Esophagus muscularis mucosa (tissue), 3 donors: ENCODE measurements at regions not wholly inside any gene's neighbourhood (a gene's known extent, or its start where the extent isn't known, plus 50 kb on each side); places are given as distances from the start of the nearest gene placed in this dataset.

ENCODE experiments used
- POLR2A ChIP-seq: fragments of 450-650 bp; IDR thresholded peaks from one replicate; pipeline ENCODE4 v1.6.1; 2017; ENCODE audit warnings: antibody characterized with exemption, moderate library complexity, mild to moderate bottlenecking, low read depth
- TF ChIP-seq, protein P1 (sequence below), 3 experiments: fragments of 200-600 bp in 2 of 3; fragments of 450-650 bp in 1 of 3; sonication (generic) in 2 of 3; IDR thresholded peaks; one replicate each; pipeline ENCODE4 v1.5.1; 2017 to 2019; ENCODE audit warnings: antibody characterized with exemption in 3 of 3, mild to moderate bottlenecking in 2 of 3, moderate library complexity in 1 of 3

DNA sequence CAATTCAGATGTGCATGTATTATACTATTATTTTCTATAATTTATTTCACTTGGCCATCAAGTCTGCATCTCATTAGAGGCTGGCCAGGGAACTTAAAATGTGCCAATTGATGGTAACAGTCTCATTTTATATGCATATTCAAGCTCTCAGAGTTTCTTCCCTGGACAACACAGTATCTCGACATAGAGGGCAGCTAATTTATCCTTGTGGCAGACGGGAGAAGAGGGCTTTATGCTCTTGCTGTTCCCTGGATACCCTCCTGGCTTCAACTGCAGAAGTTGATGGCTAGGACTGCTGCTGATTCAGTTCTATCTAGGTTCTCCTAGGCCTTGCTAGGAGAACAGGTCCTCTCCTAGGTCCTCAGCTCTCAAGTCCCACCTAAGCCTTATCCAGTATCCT, 99.1 kb upstream of the NPHP3 start:
- no peak for TF ChIP-seq POLR2A
- TF ChIP-seq, protein P1, sequence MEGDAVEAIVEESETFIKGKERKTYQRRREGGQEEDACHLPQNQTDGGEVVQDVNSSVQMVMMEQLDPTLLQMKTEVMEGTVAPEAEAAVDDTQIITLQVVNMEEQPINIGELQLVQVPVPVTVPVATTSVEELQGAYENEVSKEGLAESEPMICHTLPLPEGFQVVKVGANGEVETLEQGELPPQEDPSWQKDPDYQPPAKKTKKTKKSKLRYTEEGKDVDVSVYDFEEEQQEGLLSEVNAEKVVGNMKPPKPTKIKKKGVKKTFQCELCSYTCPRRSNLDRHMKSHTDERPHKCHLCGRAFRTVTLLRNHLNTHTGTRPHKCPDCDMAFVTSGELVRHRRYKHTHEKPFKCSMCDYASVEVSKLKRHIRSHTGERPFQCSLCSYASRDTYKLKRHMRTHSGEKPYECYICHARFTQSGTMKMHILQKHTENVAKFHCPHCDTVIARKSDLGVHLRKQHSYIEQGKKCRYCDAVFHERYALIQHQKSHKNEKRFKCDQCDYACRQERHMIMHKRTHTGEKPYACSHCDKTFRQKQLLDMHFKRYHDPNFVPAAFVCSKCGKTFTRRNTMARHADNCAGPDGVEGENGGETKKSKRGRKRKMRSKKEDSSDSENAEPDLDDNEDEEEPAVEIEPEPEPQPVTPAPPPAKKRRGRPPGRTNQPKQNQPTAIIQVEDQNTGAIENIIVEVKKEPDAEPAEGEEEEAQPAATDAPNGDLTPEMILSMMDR (IDR thresholded peaks at IDR 0.05), result no peak
